Spleen (tissue), 11 donors: ENCODE measurements at regions not wholly inside any gene's neighbourhood (a gene's known extent, or its start where the extent isn't known, plus 50 kb on each side); places are given as distances from the start of the nearest gene placed in this dataset.
A peak's percentile ranks its signal among the peaks of the same experiment; 100 is the strongest.
"Not testable (repeated sequence)": the region's sequence is repeated elsewhere in the genome, so short reads cannot be mapped to it uniquely, and the experiment has no call there.

Source experiments
- DNase-seq: peaks from one replicate; pipeline ENCODE4 v3.0.0-alpha.2; 2020
- H3K27ac ChIP-seq, 8 donors: fragments of 200-600 bp; sonication (generic) in 7 of 8; 1 replicate in 4 of 8; 2 replicates in 4 of 8; pipeline versions ENCODE4 v1.5.0 to v1.8.0; 2016 to 2021; ENCODE audit warnings: inconsistent platforms in 4 of 8, mild to moderate bottlenecking in 4 of 8, moderate library complexity in 1 of 8
- H3K27me3 ChIP-seq, 7 donors: fragments of 200-600 bp; sonication (generic) in 6 of 7; replicated peaks in 1 of 7; 1 replicate in 4 of 7; 2 replicates in 3 of 7; pipeline versions ENCODE4 v1.5.0 to v1.8.0; 2016 to 2021; ENCODE audit warnings: inconsistent platforms in 3 of 7, mild to moderate bottlenecking in 1 of 7
- H3K36me3 ChIP-seq, 6 donors: fragments of 200-600 bp; sonication (generic) in 5 of 6; 1 replicate in 4 of 6; 2 replicates in 2 of 6; pipeline versions ENCODE4 v1.5.0 to v1.8.0; 2016 to 2021; ENCODE audit warnings: inconsistent platforms in 2 of 6
- H3K4me1 ChIP-seq, 6 donors: fragments of 200-600 bp; sonication (generic) in 5 of 6; 1 replicate in 3 of 6; 2 replicates in 3 of 6; pipeline versions ENCODE4 v1.5.0 to v1.8.0; 2016 to 2021; ENCODE audit warnings: inconsistent platforms in 3 of 6
- H3K4me3 ChIP-seq, 8 donors: fragments of 200-600 bp; sonication (generic) in 7 of 8; 1 replicate in 4 of 8; 2 replicates in 4 of 8; pipeline versions ENCODE4 v1.5.0 to v1.8.0; 2016 to 2021; ENCODE audit warnings: inconsistent platforms in 4 of 8, mild to moderate bottlenecking in 4 of 8, moderate library complexity in 2 of 8
- H3K9me3 ChIP-seq, 8 donors: fragments of 200-600 bp; sonication (generic) in 7 of 8; 1 replicate in 4 of 8; 2 replicates in 4 of 8; pipeline versions ENCODE4 v1.5.0 to v1.8.0; 2016 to 2021; ENCODE audit warnings: inconsistent platforms in 4 of 8
- POLR2AphosphoS5 ChIP-seq, 3 donors: sonication (generic); formaldehyde crosslinking; IDR thresholded peaks; one replicate each; pipeline ENCODE4 v1.5.1; 2017; ENCODE audit warnings: antibody characterized with exemption in 3 of 3
- WGBS, 5 donors: extraction: QIAGEN DNeasy Blood & Tissue Kit in 3 of 5; methylation state at CpG; one replicate each; pipeline versions ENCODE4 v1.1.5 to v1.1.7; 2013 to 2018; 5-methylcytosine and 5-hydroxymethylcytosine counted together
- intact Hi-C: fragments of 100-400 bp; cut with DNase I; formaldehyde crosslinking; loops from one replicate; pipeline ENCODE4 v1.15.0; 2023; ENCODE audit warnings: low total_unique reads
- donor health status: healthy with polysubstance abuse.
- donor health status: DM: no; HTN: no; CAD: no; lungs with moderate emphysema.
- donor health status: DM: no; HTN: no; CAD: no.
- donor health status: Bipolar disorder and iron deficiency.
- donor health status: healthy.
- donor health status: DM: no; HTN: no; CAD: no.
- donor health status: DM: yes; HTN: yes; CAD: no.

- H3K4me1 ChIP-seq, H3K4me3 ChIP-seq, H3K36me3 ChIP-seq, intact Hi-C loops, H3K27me3 ChIP-seq, H3K9me3 ChIP-seq, H3K27ac ChIP-seq: not testable (repeated sequence)
- 68 to 87% (median 72%) methylated on average over 9 of the region's 9 CpGs for WGBS, 5 donors
- peak; percentile 57 for DNase-seq
Observed at GRCh38 chr10:46779571-46779970, 131.7 kb upstream of the PTPN20 start.

DNA sequence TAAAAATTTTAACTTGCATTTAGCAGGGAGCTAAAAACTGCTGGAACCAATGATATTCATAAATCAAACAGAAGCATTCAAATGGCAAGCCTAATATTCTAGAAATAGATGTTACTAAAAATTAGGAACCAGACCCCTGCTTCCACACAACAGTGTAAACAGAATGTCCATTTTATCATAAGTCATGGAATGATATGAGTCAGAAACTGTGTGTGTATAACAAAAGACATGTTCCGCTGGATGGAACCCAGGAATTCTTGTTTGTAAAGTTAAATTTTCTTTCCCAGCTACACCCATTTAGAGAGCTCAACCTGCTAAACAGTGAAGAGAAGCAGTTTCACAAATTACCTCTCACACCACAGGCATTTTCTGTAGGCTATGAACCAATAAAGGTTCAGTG lies 131.1 kb upstream of the PTPN20 start:
- DNase-seq, H3K4me3 ChIP-seq, H3K9me3 ChIP-seq, H3K27ac ChIP-seq, H3K4me1 ChIP-seq, intact Hi-C loops, H3K27me3 ChIP-seq, H3K36me3 ChIP-seq: not testable (repeated sequence)
- WGBS, 5 donors, result 76 to 100% (median 97%) methylated on average over 1 of the region's 1 CpG

DNA sequence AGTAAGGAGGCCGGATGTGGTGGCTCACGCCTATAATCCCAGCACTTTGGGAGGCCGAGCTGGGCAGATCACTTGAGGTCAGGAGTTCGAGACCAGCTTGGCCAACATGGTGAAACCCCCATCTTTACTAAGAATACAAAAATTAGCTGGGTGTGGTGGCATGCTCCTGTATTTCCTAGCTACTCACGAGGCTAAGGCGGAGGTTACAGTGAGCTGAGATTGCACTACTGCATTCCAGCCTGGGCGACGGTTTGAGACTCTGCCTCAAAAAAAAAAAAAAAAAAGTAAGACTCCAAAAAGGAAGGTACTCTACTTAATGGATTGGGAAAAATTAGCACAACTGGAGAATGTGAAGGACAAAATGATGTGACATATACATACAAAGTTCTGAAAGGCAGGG lies 130.2 kb upstream of the PTPN20 start:
- H3K4me3 ChIP-seq, H3K36me3 ChIP-seq, H3K9me3 ChIP-seq, DNase-seq, intact Hi-C loops, H3K27ac ChIP-seq, H3K27me3 ChIP-seq, H3K4me1 ChIP-seq: not testable (repeated sequence)
- 91 to 97% (median 94%) methylated on average over 7 to 8 of the region's 8 CpGs for WGBS, 5 donors

GRCh38 chr10:46782001-46782874 lies 129.0 kb upstream of the PTPN20 start:
- H3K27me3 ChIP-seq, H3K36me3 ChIP-seq, intact Hi-C loops, H3K4me1 ChIP-seq, DNase-seq, H3K9me3 ChIP-seq, H3K4me3 ChIP-seq, H3K27ac ChIP-seq: not testable (repeated sequence)
- WGBS, 5 donors, result 83 to 90% (median 87%) methylated on average over 3 to 4 of the region's 4 CpGs

DNA sequence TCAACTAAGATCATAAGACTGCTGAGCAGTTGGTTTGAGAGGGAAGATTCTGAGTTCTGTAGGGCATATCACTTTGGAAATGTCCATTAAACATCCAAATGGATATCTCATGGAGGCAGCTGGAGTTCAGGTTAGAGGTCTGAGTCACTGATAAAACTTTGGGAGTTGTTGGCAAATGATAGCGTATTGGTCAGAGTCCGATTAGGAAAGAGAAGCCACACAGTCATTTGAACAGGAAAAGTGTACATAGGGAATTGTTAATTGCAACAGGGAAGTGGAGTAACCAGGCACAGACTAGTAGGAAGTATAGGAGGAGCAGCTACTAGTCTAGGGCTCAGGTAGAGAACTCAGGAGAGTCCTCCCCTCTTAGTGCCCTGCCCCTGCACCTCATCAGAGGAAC lies 126.6 kb upstream of the PTPN20 start:
- H3K27me3 ChIP-seq, H3K27ac ChIP-seq, H3K4me1 ChIP-seq, H3K36me3 ChIP-seq, intact Hi-C loops, H3K9me3 ChIP-seq, H3K4me3 ChIP-seq, DNase-seq: not testable (repeated sequence)
- 65 to 100% (median 84%) methylated on average over 2 of the region's 2 CpGs for WGBS, 5 donors

DNA sequence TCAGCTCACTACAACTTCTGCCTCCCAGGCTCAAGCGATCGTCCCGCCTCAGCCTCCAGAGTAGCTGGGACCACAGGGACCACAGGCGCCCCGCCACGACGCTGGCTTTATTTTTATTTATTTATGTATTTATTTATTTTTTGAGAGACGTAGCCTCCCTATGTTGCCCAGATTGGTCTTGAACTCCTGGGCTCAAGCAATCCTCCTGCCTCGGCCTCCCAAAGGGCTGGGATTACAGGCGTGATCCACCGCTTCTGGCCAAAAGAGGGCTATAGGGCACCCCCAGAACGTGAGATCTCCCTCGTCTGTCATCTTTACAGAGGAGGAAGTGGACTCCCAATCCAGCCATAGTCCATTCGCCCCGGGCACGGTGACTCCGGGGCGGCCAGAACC lies 125.1 kb upstream of the PTPN20 start:
- H3K36me3 ChIP-seq, DNase-seq, H3K4me1 ChIP-seq, intact Hi-C loops, H3K9me3 ChIP-seq, H3K27me3 ChIP-seq: not testable (repeated sequence)
- Histone ChIP-seq H3K4me3 (peak overlapping the region in 7 of 8 donors; percentile 51 to 79 (median 54)), H3K27ac (peak overlapping the region in 5 of 8 donors; percentile 20 to 78 (median 74))
- 39 to 70% (median 58%) methylated on average over 11 to 17 of the region's 18 CpGs for WGBS, 5 donors

GRCh38 chr10:46786518-46787320 lies 124.5 kb upstream of the PTPN20 start:
- 0% methylated on average over 20 to 48 of the region's 62 CpGs for WGBS, 5 donors
- peak overlapping the region; percentile 43 to 79 (median 54) for H3K4me3 ChIP-seq
- intact Hi-C loops, H3K36me3 ChIP-seq, H3K4me1 ChIP-seq, H3K9me3 ChIP-seq, H3K27me3 ChIP-seq: not testable (repeated sequence)
- TF ChIP-seq POLR2AphosphoS5 (IDR thresholded peaks at IDR 0.05), result peak in 2 of 3 donors; percentile 36 to 57
- H3K27ac ChIP-seq, result peak overlapping the region in 7 of 8 donors; percentile 32 to 78 (median 61)
- DNase-seq, result peak; percentile 85
